ENCODE measurements at regions not wholly inside any gene's neighbourhood (a gene's known extent, or its start where the extent isn't known, plus 50 kb on each side); places are given as distances from the start of the nearest gene placed in this dataset.

DNA sequence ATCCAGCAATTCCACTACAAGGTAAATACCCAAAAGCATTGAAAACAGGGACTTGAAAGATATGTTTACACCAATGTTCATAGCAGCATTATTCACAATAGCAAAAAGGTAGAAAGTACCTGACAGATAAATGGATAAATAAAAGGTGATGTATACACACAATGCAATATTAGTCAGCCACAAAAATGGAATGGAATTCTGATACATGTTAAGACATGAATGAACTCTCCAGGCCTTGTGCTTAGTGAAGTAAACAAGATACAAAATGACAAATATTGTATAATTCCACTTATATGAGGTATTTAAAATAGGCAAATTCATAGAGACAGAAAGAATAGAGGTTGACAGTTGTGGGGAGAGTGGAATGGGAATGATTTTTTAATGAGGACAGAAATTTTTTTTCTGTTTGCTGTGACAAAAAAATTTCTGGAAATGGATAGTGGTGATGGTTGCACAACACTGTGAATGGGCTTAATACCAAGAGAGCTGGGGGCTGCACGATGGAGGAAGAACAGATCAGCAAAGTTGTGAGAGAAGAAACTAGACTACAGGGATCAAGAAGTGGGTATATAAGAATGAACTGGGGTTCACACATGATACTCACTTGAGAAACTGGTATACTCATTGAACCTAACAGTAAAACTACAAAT lies 137.2 kb downstream of the MZT1 start:
- TF ChIP-seq NFRKB (IDR thresholded peaks at IDR 0.05) (no peak), BHLHE40 (IDR thresholded peaks at IDR 0.05; ENCODE audit: borderline replicate concordance) (no peak)
- POLR2A ChIA-PET: no interaction called here
- CTCF ChIA-PET: no interaction called here
- DNase-seq (ENCODE audit: extremely low spot score): no peak

DNA sequence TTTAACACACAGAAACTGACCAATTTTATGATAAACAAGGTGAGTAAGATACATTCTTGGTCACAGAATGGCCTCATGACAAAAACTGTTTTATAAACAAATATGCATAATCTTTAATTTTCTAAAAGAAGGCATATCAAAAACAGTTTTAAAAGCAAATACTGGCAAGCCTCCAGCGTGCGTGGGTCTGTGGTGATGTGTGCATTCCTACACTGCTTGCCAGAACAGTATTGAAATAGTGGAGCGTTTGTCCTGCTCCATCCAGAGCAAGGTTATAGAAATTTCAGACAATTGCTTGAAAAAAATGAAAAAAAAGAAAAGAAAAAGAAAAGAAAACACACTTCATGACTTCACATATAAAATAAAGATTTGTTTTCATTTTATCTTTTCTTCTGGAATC lies 140.9 kb downstream of the MZT1 start:
- TF ChIP-seq HDGF (IDR thresholded peaks at IDR 0.05; ENCODE audit: borderline replicate concordance) (no peak), CTBP1 (IDR thresholded peaks at IDR 0.05; ENCODE audit: borderline replicate concordance) (no peak), L3MBTL2 (conservative IDR thresholded peaks at IDR 0.05) (no peak), BHLHE40 (IDR thresholded peaks at IDR 0.05; ENCODE audit: borderline replicate concordance) (no peak), SUZ12 (IDR thresholded peaks at IDR 0.05) (no peak), NFRKB (IDR thresholded peaks at IDR 0.05) (no peak), TARDBP (IDR thresholded peaks at IDR 0.05) (no peak), ZNF384 (IDR thresholded peaks at IDR 0.05) (no peak), SP1 (IDR thresholded peaks at IDR 0.05) (no peak), FOXK2 (IDR thresholded peaks at IDR 0.05) (no peak), FOXM1 (IDR thresholded peaks at IDR 0.05; ENCODE audit: borderline replicate concordance) (no peak), FOXA1 (IDR thresholded peaks at IDR 0.05) (no peak), LEF1 (IDR thresholded peaks at IDR 0.05; ENCODE audit: borderline replicate concordance) (no peak), PKNOX1 (IDR thresholded peaks at IDR 0.05) (no peak), ARNT (IDR thresholded peaks at IDR 0.05) (no peak), ELF4 (IDR thresholded peaks at IDR 0.05) (no peak)
- DNase-seq (ENCODE audit: extremely low spot score): no peak
- ChIA-PET CTCF (no interaction called here), POLR2A (no interaction called here)

DNA sequence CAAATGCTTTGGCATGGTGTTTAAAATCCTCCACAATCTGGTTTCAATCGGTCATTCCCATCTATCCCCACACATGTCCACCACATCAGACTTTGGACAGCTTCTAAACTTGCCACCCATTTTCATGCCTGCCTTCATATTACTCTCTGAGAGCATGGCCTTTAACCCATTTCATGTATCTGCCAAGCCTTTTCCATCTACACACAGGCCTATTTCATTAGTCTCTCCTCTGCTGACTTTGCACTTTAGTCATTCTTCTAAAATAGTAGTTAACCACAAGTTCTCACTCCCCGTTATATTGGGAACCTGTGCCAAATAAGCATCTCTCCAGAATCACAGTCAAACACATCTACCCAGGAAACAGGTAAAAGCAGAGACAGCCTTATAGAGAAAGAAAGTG lies 142.2 kb downstream of the MZT1 start:
- ChIA-PET POLR2A (no interaction called here), CTCF (no interaction called here)
- no peak for DNase-seq (ENCODE audit: extremely low spot score)
- TF ChIP-seq PKNOX1 (IDR thresholded peaks at IDR 0.05) (no peak), NFRKB (IDR thresholded peaks at IDR 0.05) (no peak), ARNT (IDR thresholded peaks at IDR 0.05) (no peak), SUZ12 (IDR thresholded peaks at IDR 0.05) (no peak)

DNA sequence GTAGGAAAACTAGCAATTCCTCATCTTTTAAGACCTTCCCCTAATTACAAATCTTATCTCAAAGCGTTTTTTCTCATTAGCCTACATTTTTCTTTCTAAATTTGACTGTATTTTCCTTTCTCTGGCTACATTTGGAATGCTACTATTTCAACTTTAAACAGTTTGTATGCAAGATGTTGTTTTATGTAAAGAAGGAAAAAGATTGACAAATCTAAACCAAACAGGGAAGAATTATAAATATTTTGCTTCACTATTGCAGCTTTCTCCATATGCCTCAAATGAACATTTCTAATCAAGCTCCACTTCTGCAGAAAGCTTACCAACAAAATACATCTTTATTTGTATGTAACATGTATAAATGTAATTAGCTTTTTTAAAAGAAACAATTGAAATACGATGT lies 156.2 kb downstream of the MZT1 start:
- CTCF ChIA-PET: interaction anchor here (0.6 to 1.3 kb wide), 4 partner anchors 21 to 101 kb away, joined by 3 to 9 read pairs (median 4); no protein-coding TSS in a partner anchor
- no peak for DNase-seq (ENCODE audit: extremely low spot score)
- POLR2A ChIA-PET: no interaction called here
- TF ChIP-seq NFRKB (IDR thresholded peaks at IDR 0.05) (no peak), L3MBTL2 (conservative IDR thresholded peaks at IDR 0.05) (no peak), CTBP1 (IDR thresholded peaks at IDR 0.05; ENCODE audit: borderline replicate concordance) (no peak), SP1 (IDR thresholded peaks at IDR 0.05) (no peak)

GRCh38 chr13:72570019-72570418 lies 157.4 kb downstream of the MZT1 start:
- ChIA-PET POLR2A (no interaction called here), CTCF (interaction anchor here (0.6 to 1.6 kb wide), 2 partner anchors 78 to 377 kb away, joined by 3 to 11 read pairs; no protein-coding TSS in a partner anchor)
- TF ChIP-seq HDGF (IDR thresholded peaks at IDR 0.05; ENCODE audit: borderline replicate concordance): no peak
- no peak for TF ChIP-seq FOXM1 (IDR thresholded peaks at IDR 0.05; ENCODE audit: borderline replicate concordance)
- no peak for TF ChIP-seq ELF4 (IDR thresholded peaks at IDR 0.05)
- no peak for TF ChIP-seq ZNF384 (IDR thresholded peaks at IDR 0.05)
- TF ChIP-seq SP1 (IDR thresholded peaks at IDR 0.05): no peak
- TF ChIP-seq CTBP1 (IDR thresholded peaks at IDR 0.05; ENCODE audit: borderline replicate concordance): no peak
- no peak for TF ChIP-seq PKNOX1 (IDR thresholded peaks at IDR 0.05)
- no peak for TF ChIP-seq FOXK2 (IDR thresholded peaks at IDR 0.05)
- no peak for TF ChIP-seq BHLHE40 (IDR thresholded peaks at IDR 0.05; ENCODE audit: borderline replicate concordance)
- TF ChIP-seq TARDBP (IDR thresholded peaks at IDR 0.05): no peak
- TF ChIP-seq L3MBTL2 (conservative IDR thresholded peaks at IDR 0.05): no peak
- TF ChIP-seq SUZ12 (IDR thresholded peaks at IDR 0.05): no peak
- TF ChIP-seq LEF1 (IDR thresholded peaks at IDR 0.05; ENCODE audit: borderline replicate concordance): no peak
- no peak for TF ChIP-seq FOXA1 (IDR thresholded peaks at IDR 0.05)
- TF ChIP-seq NFRKB (IDR thresholded peaks at IDR 0.05): no peak
- no peak for TF ChIP-seq ARNT (IDR thresholded peaks at IDR 0.05)
- DNase-seq (ENCODE audit: extremely low spot score): no peak

DNA sequence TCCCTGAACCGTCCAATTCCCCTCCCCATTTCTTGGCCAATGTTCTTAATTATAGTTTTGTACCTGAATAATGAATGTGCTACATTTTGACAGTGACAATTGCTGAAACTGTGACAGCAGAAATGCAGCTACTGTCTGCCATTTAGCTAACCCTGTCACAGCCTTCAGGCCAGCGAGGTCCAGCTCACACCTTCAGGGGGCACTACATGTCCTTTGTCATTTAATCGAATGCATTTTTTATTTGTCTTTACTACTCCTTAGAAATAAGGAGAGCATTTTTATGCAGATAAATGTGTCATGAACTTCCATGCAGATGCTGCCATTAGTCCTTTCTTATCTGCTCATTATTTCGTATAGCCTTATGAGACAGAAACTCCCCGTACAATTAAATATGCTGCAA lies 159.9 kb downstream of the MZT1 start:
- TF ChIP-seq PKNOX1 (IDR thresholded peaks at IDR 0.05) (no peak), NFRKB (IDR thresholded peaks at IDR 0.05) (no peak), FOXK2 (IDR thresholded peaks at IDR 0.05) (no peak), FOXA1 (IDR thresholded peaks at IDR 0.05) (no peak), FOXM1 (IDR thresholded peaks at IDR 0.05; ENCODE audit: borderline replicate concordance) (no peak), ARNT (IDR thresholded peaks at IDR 0.05) (no peak), ZNF384 (IDR thresholded peaks at IDR 0.05) (no peak)

More for the DNA sequence above, 159.9 kb downstream of the MZT1 start:
- ChIA-PET CTCF (interaction anchor here (1.0 kb wide), 1 partner anchor 60 kb away, joined by 3 read pairs; no protein-coding TSS in a partner anchor), POLR2A (no interaction called here)
- DNase-seq (ENCODE audit: extremely low spot score): no peak
